H9 (cell line): ENCODE measurements at regions not wholly inside any gene's neighbourhood (a gene's known extent, or its start where the extent isn't known, plus 50 kb on each side); places are given as distances from the start of the nearest gene placed in this dataset.

Experiments used
- DNase-seq: peaks from one replicate; pipeline ENCODE4 v3.0.0-alpha.2; 2017
- H2AFZ ChIP-seq: one replicate; pipeline ENCODE4 v1.6.1; 2013; ENCODE audit warnings: mild to moderate bottlenecking, low read length, control low read depth, moderate library complexity
- H2AK5ac ChIP-seq: 2 replicates; pipeline ENCODE4 v1.6.1; 2013; ENCODE audit warnings: low read length, control low read depth, mixed read lengths; ENCODE audit not compliant: insufficient read length
- H2BK120ac ChIP-seq: one replicate; pipeline ENCODE4 v1.6.1; 2013; ENCODE audit warnings: low read depth, mild to moderate bottlenecking, low read length, control low read depth, inconsistent platforms; ENCODE audit not compliant: poor library complexity, severe bottlenecking
- H2BK12ac ChIP-seq: 2 replicates; pipeline ENCODE4 v1.6.1; 2013; ENCODE audit warnings: low read length, control low read depth, mixed read lengths, low read depth; ENCODE audit not compliant: insufficient read length
- H2BK15ac ChIP-seq: 2 replicates; pipeline ENCODE4 v1.6.1; 2013; ENCODE audit warnings: low read depth, low read length, control low read depth
- H2BK20ac ChIP-seq: one replicate; pipeline ENCODE4 v1.6.1; 2013; ENCODE audit warnings: low read depth, mild to moderate bottlenecking, low read length, control low read depth, inconsistent platforms; ENCODE audit not compliant: poor library complexity, severe bottlenecking
- H2BK5ac ChIP-seq: 2 replicates; pipeline ENCODE4 v1.6.1; 2013; ENCODE audit warnings: low read length, control low read depth, mixed read lengths; ENCODE audit not compliant: insufficient read length
- H3K14ac ChIP-seq: 2 replicates; pipeline ENCODE4 v1.6.1; 2013; ENCODE audit warnings: low read length, control low read depth; ENCODE audit not compliant: insufficient read depth
- H3K18ac ChIP-seq: 2 replicates; pipeline ENCODE4 v1.6.1; 2013; ENCODE audit warnings: low read depth, mild to moderate bottlenecking, mixed read lengths, low read length, control low read depth; ENCODE audit not compliant: insufficient read length
- H3K23ac ChIP-seq: 2 replicates; pipeline ENCODE4 v1.6.1; 2013; ENCODE audit warnings: low read length, control low read depth, mixed read lengths, low read depth; ENCODE audit not compliant: insufficient read length
- H3K23me2 ChIP-seq: 2 replicates; pipeline ENCODE4 v1.6.1; 2013; ENCODE audit warnings: low read depth, mild to moderate bottlenecking, mixed read lengths, low read length, control low read depth; ENCODE audit not compliant: insufficient read length, poor library complexity, severe bottlenecking
- H3K27ac ChIP-seq: 2 replicates; pipeline ENCODE4 v1.5.1; 2013; ENCODE audit warnings: low read length, control low read depth, mixed read lengths, low read depth; ENCODE audit not compliant: insufficient read length
- H3K27me3 ChIP-seq: 2 replicates; pipeline ENCODE4 v1.6.1; 2013; ENCODE audit warnings: low read length, control low read depth, inconsistent platforms; ENCODE audit not compliant: insufficient read depth
- H3K4ac ChIP-seq: 2 replicates; pipeline ENCODE4 v1.6.1; 2013; ENCODE audit warnings: low read depth, mild to moderate bottlenecking, control low read depth, inconsistent platforms, low read length, moderate library complexity
- H3K4me1 ChIP-seq: 2 replicates; pipeline ENCODE4 v1.6.1; 2013; ENCODE audit warnings: low read length, control low read depth, inconsistent platforms; ENCODE audit not compliant: insufficient read depth
- H3K4me2 ChIP-seq: 2 replicates; pipeline ENCODE4 v1.6.1; 2013; ENCODE audit warnings: low read length, control low read depth, mixed read lengths; ENCODE audit not compliant: insufficient read length, insufficient read depth
- H3K56ac ChIP-seq: 2 replicates; pipeline ENCODE4 v1.6.1; 2013; ENCODE audit warnings: low read depth, mild to moderate bottlenecking, mixed read lengths, low read length, control low read depth; ENCODE audit not compliant: insufficient read length
- H3K79me1 ChIP-seq: 2 replicates; pipeline ENCODE4 v1.6.1; 2013; ENCODE audit warnings: low read depth, mild to moderate bottlenecking, moderate library complexity, low read length, control low read depth, inconsistent platforms; ENCODE audit not compliant: insufficient read depth, poor library complexity, severe bottlenecking
- H3K79me2 ChIP-seq: 2 replicates; pipeline ENCODE4 v1.6.1; 2013; ENCODE audit warnings: low read length, control low read depth, inconsistent platforms; ENCODE audit not compliant: insufficient read depth
- H3K9ac ChIP-seq: 2 replicates; pipeline ENCODE4 v1.6.1; 2013; ENCODE audit warnings: low read length, control low read depth, mixed read lengths; ENCODE audit not compliant: insufficient read length; ENCODE audit errors: extremely low read depth
- H3K9me3 ChIP-seq: one replicate; pipeline ENCODE4 v1.6.1; 2013; ENCODE audit warnings: low read depth, low read length, inconsistent platforms; ENCODE audit not compliant: control insufficient read depth
- H3T11ph ChIP-seq: one replicate; pipeline ENCODE4 v1.6.1; 2013; ENCODE audit warnings: mild to moderate bottlenecking, low read length, control low read depth, inconsistent platforms
- H4K20me1 ChIP-seq: one replicate; pipeline ENCODE4 v1.6.1; 2013; ENCODE audit not compliant: control insufficient read depth, insufficient read length, insufficient read depth
- H4K5ac ChIP-seq: 2 replicates; pipeline ENCODE4 v1.6.1; 2013; ENCODE audit warnings: low read depth, mild to moderate bottlenecking, mixed read lengths, low read length, control low read depth; ENCODE audit not compliant: insufficient read length
- H4K8ac ChIP-seq: replicated peaks from 2 replicates; pipeline ENCODE4 v1.6.1; 2013; ENCODE audit warnings: low read length, control low read depth, mixed read lengths, low read depth; ENCODE audit not compliant: insufficient read length
- H4K91ac ChIP-seq: 2 replicates; pipeline ENCODE4 v1.6.1; 2013; ENCODE audit warnings: low read depth, mild to moderate bottlenecking, moderate library complexity, mixed read lengths, low read length, control low read depth; ENCODE audit not compliant: insufficient read length
- H3K27ac Mint-ChIP-seq, 3 experiments: 2 replicates in 2 of 3; 3 replicates in 1 of 3; pipeline ENCODE4 v1.8.0; 2020 to 2021; ENCODE audit warnings: mixed read lengths in 3 of 3, mild to moderate bottlenecking in 1 of 3, moderate library complexity in 1 of 3
- H3K27me3 Mint-ChIP-seq: 2 replicates; pipeline ENCODE4 v1.8.0; 2021; ENCODE audit warnings: low read depth, mild to moderate bottlenecking, moderate library complexity, mixed read lengths
- H3K36me3 Mint-ChIP-seq, 3 experiments: 2 replicates in 2 of 3; 3 replicates in 1 of 3; pipeline ENCODE4 v1.8.0; 2020 to 2021; ENCODE audit warnings: low read depth in 3 of 3, mixed read lengths in 3 of 3; ENCODE audit not compliant: insufficient read depth in 1 of 3
- H3K4me1 Mint-ChIP-seq, 2 experiments: 2 replicates each; pipeline ENCODE4 v1.8.0; 2020; ENCODE audit warnings: mixed read lengths in 2 of 2
- H3K4me3 Mint-ChIP-seq, 2 experiments: 2 replicates in 1 of 2; 3 replicates in 1 of 2; pipeline ENCODE4 v1.8.0; 2020 to 2021; ENCODE audit warnings: mild to moderate bottlenecking in 2 of 2, mixed read lengths in 2 of 2, moderate library complexity in 1 of 2
- H3K9me3 Mint-ChIP-seq, 2 experiments: 2 replicates in 1 of 2; 3 replicates in 1 of 2; pipeline ENCODE4 v1.8.0; 2020; ENCODE audit warnings: mild to moderate bottlenecking in 2 of 2, mixed read lengths in 2 of 2, moderate library complexity in 1 of 2
- CTCF ChIP-seq: fragments of 200-600 bp; sonication (generic); conservative IDR thresholded peaks from 3 replicates; pipeline ENCODE4 v1.8.0; 2021; ENCODE audit warnings: antibody characterized with exemption, mild to moderate bottlenecking
- WGBS: extraction: QIAGEN DNeasy Blood & Tissue Kit; methylation state at CpG from one replicate; pipeline ENCODE4 v1.1.7; 2013; ENCODE audit warnings: missing lambda C conversion rate, low lambda C conversion rate, mixed read lengths; ENCODE audit not compliant: insufficient read length; ENCODE audit errors: extremely low coverage; 5-methylcytosine and 5-hydroxymethylcytosine counted together

GRCh38 chr2:174694920-174695319 is 69.4 kb downstream of the CHRNA1 start:
- H2BK5ac ChIP-seq: no peak overlapping the region
- H2BK15ac ChIP-seq: no peak overlapping the region
- no peak overlapping the region for H2BK20ac ChIP-seq
- no peak overlapping the region for H3K23ac ChIP-seq
- H2AK5ac ChIP-seq: no peak overlapping the region
- no peak overlapping the region for H4K5ac ChIP-seq
- no peak overlapping the region for H3K27ac ChIP-seq
- H3K79me2 ChIP-seq: no peaks in the 10 kb centered on the region
- H3K9me3 Mint-ChIP-seq: peaks cover 2% of the 10 kb centered on the region in 2 experiments; a peak in 3 of 5 replicates
- H2BK120ac ChIP-seq: no peak overlapping the region
- no peak for TF ChIP-seq CTCF
- no peak overlapping the region for H4K91ac ChIP-seq
- H3K4me1 ChIP-seq: no peaks in the 10 kb centered on the region
- no peak overlapping the region for H3T11ph ChIP-seq
- H3K36me3 Mint-ChIP-seq: no peaks in the 10 kb centered on the region
- H4K20me1 ChIP-seq: no peaks in the 10 kb centered on the region
- H3K4me2 ChIP-seq: no peak overlapping the region
- no peak overlapping the region for H3K9ac ChIP-seq
- no peak overlapping the region for H3K27ac Mint-ChIP-seq
- H4K8ac ChIP-seq: no peak overlapping the region
- H3K56ac ChIP-seq: no peak overlapping the region
- no peaks in the 10 kb centered on the region for H3K79me1 ChIP-seq
- H2AFZ ChIP-seq: no peak overlapping the region
- no peak overlapping the region for H2BK12ac ChIP-seq
- H3K9me3 ChIP-seq: no peaks in the 10 kb centered on the region
- no peak overlapping the region for H3K4me3 Mint-ChIP-seq
- peaks cover 8% of the 10 kb centered on the region for H3K27me3 Mint-ChIP-seq
- H3K18ac ChIP-seq: no peak overlapping the region
- WGBS: no CpG with 5 or more reads among the region's 2 CpGs
- no peak for DNase-seq
- no peaks in the 10 kb centered on the region for H3K23me2 ChIP-seq
- H3K14ac ChIP-seq: no peak overlapping the region
- peaks cover 14 to 15% of the 10 kb centered on the region in 2 experiments for H3K4me1 Mint-ChIP-seq
- no peak overlapping the region for H3K4ac ChIP-seq
- H3K27me3 ChIP-seq: no peaks in the 10 kb centered on the region
